Forelimb muscle (tissue), 1 donor: ENCODE measurements at regions not wholly inside any gene's neighbourhood (a gene's known extent, or its start where the extent isn't known, plus 50 kb on each side); places are given as distances from the start of the nearest gene placed in this dataset.

Experiments used
- DNase-seq: peaks from one replicate; pipeline ENCODE4 v3.0.0-alpha.2; 2013; ENCODE audit warnings: low read depth

DNA sequence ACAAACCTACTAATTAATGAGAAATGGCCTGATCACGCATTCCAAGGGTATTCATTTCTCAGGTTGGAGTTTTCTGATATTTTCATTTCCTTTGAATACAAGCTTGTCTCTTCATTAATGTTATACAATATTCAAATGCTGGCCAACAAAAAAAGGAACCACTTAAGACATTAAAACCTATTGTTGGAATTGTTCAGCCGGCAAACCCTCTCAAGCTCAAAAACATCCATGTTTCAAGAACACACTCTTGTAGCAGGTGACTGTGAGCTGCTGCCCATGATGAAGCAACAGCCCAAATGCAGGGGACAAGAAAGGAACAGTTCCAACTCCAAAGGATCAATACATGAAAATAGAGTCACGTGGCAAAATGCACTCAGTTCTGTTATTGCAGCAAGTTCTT is 454.5 kb downstream of the BCL11A start:
- no peak for DNase-seq

DNA sequence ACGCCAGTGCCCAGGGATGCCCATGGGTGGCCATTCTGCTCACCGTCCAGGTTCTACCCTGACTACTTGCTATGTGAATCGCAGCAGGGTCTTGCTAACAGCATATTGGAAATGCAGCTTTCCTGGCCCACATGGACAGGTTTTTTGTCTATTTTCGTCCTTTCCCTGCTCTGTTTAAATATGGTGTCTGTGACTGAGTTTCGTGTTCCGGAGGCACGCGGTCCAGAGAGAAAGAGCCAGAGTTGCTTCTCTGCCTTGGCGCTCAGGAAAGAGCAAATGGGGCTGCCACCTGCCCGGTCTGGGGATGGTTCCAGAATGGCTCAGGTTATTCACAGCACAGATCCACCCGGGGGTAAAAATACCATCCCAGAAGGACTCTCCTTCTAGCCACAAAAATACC is 456.2 kb downstream of the BCL11A start:
- no peak for DNase-seq

DNA sequence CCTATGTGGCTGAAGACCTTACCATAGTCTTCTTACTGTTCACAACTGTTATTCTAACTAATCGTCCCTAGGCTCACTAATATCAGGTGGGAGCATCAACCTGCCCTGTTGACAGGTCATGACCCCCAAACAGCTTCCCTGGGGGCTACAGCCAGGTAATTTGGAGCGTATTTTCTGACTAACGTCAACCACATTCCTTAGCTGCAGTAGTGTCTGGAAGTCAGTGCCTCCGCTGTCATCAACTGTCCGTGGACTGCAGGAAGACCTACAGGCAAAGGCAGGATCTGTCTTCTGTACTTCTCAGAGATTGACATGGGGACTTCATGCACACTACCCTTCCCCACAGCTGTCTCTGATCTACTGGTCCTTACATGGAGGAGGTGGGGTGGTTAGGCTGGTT is 456.9 kb downstream of the BCL11A start:
- DNase-seq, result no peak

DNA sequence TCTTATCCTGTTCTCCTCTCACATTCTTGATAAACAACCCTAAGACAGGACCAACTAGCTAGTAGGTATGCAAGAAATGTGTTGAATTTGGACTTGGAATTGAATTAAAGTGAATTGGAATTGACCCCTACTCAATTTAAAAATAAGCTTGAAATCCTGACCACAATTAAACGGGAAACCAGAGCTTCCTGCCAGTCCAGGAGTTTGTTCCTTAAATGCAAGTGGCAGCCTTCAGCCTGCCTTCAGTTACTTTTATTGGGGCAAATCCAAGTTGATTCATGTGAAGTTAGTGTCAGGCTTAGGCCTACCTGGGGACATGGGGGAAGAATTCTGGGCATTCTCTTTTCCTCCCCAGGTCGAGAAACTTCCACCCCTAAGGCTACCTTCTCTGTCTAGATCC is 457.6 kb downstream of the BCL11A start:
- no peak for DNase-seq

DNA sequence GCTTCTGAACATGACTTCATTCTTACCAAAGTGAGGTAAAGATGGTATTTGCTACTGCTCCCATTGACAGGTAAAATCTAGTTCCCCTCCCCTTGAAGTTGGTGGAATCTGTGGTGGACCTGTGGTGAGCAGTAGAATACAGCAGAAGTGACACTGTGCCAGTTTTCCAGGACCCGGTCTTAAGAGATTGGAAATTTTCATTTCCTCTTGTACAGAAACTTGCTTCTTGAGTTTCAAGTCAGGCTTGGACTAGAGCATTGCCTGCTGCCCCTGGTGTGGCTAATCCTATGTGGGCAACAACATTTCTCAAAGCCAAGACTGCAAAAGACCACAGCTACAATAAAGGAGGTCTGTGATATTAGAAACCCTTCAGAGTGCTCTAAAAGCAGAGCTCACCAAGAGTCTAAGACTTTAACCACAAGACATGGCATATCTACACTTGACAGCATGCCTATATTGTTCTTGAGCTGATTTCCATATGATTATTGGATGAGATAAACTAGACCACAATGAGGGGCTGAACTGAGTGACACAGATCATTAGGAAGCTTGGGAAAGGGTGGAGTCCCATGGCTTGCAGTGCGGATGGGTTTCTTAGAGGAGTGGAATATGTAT is 458.1 kb downstream of the BCL11A start:
- no peak for DNase-seq

DNA sequence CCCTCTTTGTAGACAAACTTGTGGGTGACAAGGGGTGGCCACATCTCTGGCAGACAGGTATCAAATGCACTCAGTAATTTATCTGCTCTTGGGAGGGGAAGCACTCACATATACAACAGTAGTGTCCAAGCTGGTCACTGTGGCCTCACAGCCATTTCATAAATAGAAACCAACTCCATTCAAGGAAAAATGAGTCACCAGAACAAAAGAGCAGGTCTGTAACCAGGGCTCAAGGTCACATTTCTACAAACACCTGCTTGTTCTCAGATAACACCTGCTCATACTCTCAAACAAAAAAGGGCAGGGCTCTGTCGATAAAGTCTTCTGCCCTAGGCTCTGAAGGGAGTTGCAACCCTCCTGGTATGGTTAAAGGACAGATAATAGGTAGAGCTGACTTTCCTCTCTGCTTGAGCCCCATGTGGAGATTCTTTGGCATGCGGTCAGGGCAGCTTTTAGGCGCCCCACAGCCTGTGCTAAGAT is 459.0 kb downstream of the BCL11A start:
- DNase-seq, result no peak

DNA sequence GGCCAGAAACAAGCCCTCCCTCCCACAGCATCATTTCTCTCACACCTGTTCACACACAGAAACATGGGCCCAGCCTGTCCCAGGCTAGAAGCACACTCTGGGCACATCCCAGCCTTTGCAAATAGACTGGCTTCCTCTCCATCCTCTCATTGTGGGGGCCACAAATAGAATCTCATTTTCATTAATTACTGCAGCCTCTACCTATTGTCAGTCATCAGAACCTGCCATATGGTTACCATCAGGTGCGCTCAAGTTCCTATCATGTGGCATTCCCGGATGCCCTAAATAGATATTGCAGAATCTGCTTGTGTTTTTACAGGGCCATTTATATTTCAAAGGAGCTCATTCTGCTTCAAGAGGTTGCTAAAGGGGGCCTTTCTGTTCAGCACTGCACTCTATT is 460.7 kb downstream of the BCL11A start:
- no peak for DNase-seq

DNA sequence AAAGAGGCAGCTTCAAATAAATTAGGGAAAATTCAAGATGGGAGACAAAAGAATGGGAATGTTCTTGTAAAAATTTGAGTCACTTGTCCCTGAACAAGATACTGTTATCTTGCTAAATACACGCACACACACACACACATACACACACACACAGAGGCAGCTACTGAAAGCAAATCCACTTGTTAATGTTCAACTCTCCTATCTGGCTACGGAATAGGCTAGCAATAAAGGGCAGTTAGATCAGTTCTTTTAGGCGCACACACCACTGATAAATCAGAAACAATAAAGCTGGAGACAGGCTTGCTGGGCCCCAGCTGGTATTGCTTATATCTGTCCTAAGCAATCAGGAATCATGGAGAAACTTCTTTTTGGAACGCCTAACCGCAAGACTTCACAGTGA is 461.6 kb downstream of the BCL11A start:
- no peak for DNase-seq

DNA sequence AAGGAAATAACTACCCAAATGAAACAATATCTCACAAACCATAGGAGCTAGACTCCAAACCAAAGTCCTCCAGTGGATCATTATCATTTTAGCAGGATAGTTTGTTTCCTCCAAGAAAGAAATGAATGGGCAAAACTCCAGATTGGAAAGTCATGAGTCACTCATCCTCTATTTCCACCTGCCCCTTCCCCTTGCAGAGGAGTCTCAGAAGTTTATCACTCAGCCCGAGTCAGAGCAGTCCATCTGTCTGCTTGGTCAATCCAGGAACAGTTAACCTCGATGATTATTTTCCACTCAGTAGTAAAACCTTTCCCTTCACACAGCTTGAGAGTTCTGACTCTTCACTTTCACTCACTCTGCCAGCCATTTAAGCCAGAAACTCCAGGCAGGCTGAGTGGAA is 462.2 kb downstream of the BCL11A start:
- DNase-seq, result no peak

DNA sequence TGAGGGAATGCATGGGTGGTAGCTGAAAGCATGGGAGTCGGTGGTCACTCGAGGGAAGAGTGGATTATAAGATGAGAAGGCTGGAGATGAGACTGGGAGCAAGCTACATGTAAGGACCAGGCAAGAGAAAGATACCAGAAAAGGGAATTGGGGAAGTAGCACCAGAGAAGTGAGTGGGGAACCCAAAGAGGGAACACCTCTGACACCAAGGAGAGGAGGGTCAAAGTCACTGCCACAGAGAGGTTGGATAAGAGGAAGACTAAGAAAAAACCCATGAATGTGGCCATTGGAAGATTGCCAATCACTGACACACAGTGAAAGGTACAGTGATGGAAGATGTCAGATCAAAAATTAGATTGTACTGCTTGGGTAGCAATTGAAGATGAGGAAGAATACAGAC is 473.9 kb downstream of the BCL11A start:
- no peak for DNase-seq

DNA sequence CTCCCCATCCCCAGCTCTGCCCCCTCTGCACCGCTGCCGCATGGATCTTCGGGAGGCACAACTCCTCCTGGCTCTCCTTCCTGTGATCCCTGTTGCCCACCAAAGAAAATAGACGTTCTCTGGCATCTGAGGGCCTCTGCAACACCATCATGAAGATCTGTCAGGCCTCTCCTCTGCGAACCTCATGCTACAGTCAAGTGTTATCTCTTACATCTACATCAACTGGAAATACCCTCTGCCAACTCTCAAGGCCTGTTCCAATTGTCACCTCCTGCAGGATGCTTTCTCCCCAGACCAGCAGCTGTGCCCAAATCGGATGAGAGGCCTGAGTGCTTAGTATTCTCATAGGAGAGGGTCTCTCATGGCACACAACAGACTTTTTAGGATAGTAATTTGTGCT is 478.4 kb downstream of the BCL11A start:
- no peak for DNase-seq

DNA sequence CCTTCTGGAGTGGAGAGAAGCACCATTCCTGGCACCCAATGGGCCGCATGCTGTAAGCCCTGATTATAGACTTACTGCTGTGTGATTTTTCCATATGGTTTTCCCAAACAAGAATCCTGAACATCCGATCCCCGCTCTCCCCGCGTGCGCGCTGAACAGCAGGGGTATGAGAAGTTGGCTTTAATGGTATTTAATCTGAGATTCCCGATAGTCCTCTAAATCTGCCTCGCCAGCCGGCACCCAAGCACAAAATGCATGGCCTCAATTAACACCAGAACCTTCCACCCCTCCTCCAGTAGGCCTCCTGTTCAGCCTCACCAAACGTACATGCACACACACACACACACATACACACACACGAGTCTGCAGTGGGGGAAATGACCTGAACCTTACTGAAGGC is 480.3 kb downstream of the BCL11A start:
- no peak for DNase-seq

DNA sequence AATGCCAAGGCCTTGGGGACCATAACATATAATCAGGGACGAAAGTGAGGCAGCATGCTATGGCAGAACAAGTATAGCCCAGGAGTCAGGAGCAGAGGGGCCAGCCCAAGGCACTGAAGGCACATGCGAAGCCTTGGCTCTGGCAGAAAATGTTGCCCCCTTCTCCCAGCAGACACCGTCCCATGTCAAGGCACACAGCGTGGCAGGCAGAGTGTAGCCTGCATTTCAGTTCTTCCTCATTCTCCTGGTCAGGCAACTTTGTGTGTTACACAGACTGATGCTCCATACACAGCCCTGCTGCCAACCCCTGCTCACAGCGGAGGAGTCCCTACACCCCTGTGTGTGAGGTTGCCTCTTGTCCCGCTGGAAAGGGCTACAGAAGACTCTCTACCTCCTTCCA is 480.8 kb downstream of the BCL11A start:
- no peak for DNase-seq

DNA sequence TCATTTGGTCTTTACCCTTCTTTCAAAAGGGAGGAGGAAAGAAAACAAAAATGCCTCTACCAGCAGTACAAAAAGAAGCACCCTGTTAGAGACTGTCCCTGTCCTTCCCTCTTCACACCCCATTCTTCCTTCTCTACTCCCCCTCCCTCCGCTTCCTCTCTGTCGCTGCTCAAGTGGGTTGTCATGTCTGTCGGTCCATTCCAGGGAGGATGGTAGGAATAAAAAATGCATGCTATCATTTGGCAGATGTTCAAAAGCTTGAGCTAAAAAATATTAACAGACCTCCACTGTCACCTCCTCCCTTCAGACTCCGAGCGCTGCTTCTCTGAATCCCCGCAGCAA is 482.0 kb downstream of the BCL11A start:
- DNase-seq, result no peak

DNA sequence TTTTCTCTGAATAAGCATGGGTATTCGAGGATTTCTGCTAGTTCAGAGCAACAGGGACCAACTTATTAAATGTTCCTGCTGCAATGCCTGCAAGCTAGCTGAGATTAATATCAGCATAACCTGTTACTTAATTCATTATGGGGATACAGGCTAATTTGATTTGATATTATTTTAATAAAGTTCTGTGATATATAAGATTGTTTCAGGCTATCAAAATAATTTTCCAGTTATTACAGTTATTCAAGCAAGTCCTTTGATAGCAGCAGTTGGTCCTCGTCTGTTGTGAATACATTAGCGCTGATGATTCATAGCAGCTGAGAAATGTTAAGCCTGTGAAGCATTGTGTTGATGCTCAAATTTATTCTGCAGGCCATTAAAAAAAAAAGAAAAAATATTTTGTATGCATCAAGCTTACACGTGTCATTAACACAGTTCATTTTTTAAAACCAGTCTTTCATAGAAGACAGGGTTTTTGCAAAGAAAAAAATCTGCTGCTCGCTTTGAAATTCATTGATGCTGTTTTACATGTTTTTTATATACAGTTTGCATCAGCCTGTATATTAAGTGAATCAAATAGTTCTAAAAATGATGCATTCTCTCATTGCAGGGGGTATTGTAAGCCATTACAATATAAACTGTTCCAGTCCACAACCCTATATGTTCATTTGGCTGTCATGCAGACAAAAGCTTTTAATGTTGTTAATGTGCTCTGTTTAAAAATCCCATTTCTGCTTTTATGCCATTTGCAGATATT is 482.5 kb downstream of the BCL11A start:
- no peak for DNase-seq

DNA sequence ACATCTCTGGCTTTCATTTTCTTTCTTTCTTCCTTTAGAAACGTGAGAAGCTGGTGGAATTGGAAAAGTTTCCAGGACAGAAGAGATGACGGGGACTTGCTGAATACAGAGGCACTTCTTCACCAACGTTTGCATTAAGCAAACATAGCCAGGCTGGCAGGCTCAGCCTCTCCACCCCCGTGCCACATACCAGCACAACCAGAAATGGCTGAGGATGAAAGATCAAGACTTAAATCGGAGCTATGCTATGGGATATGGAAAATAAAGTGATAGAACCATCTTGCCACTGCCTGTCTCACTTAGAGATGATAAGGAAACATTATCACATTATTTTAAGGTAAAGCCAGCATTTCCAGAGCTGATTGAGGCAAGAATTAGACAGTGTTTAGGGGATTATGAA is 483.3 kb downstream of the BCL11A start:
- DNase-seq, result no peak

DNA sequence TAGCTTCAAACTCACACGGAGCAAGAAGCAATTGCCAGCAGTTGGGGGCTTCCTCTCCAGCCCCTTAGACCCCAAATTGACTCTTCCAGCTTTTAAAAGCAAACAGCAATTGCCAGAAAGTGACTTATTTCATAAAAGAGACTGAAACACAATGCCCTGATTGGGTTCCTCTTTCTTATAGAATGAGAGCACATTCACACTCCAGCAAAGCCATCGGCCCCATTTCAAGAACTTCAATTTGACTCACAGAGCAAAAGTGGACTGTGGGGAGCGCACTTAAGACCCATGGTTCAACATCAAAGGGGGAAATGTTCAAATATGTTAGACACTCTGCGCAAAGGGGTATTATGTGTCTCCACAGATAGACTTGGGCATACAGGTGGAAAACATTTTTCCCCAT is 484.7 kb downstream of the BCL11A start:
- no peak for DNase-seq

DNA sequence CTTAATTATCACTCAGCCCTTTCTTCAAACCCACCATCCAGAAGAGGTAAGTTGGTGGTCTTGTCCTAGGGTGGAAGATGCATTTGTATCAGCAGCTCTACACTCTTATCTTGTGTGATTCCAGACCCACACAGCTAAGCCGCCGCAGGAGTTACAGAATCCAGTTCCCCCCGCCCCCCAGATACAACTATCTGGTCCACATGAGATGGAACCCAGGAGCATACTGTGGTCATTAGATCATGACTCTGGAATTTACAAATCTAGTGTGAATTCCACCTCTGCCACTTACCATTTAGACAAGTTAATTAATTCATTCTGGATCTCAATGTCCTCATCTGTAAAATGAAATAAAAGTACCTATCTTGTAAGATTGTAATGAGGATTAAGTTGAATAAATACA is 486.4 kb downstream of the BCL11A start:
- DNase-seq, result no peak

DNA sequence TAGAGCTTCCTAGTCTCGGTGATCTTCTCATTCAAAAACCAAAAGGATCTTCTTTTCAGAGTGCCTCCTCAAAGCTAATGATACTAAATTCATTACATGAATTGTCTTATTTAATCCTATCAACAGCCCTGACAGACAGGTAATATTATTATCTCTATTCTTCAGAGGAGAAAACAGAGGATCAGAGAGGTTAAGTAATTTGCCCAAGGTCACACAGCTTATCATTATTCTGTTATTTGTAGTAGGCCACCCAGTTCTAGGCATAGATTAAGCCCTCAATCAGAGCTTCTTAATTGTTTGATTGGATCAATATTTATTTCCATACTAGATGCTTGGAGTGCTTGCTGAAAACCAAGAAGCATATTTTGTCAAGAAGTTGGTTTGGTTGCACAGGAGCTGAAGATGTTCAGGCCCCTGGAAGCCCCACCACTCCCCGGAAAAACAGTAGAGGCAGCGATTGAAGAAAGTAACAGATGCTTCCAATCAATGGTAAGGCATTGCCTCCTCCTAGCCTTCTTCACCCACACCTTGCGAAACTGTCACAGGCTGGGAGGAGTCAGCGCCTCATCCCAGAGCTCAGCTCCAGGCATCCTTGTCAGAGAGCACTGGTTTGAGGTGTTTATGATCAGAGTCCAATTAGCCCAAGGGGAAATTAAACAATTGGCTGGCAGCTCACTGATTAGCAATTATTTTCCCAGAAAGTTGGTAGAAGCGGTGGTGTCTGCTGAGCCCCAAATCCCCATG is 487.2 kb downstream of the BCL11A start:
- no peak for DNase-seq

DNA sequence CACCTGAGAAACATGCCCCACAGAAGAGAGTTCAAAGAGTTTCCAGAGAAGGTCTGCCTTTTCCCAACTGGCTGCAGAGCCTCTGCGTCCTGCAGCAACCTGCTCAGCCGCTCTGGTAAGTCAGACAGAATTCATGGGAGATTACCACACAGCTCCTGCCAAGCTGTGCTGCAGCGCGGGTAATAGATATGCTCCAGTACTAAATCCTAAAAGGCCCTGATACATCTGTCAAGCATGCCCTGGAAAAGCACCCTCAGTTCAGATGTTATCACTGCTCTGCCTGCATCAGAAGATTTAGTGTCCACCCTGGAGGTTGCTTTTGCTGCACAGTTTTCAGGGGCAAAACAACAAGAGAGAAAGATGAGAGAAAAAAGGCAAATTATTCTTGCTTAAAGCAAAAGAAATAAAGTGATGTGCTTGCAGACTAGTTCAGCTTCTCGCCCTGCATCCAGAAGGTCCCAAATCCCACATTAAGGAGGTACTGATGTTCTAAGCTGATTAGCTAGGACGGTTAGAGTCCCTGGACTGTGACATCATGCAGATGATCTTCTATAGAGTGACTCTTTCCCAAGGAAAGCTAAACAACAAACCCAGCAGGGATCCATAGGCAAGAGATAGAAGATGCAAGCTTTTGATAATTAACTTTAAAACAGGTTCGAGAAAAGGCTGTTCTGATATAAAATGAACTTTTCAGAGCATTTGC is 488.6 kb downstream of the BCL11A start:
- DNase-seq, result no peak

DNA sequence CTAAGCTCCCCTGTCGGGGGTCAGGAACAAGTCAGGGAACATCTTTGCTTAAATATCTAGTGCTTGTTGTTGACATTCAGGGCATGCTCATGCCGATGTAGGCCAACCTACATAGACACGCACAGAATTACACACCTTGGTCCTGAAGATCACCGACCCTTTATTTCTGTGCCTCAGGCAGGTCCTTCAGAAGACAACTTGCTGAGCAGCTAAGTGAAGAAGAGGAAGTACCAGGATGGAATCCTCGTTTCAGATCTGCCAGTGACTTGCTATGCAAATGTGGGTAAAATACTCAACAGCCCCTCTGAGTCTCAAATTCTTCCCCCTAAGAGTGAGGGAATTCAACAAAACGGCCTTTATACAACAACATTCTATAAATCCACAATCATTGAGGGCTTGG is 494.7 kb downstream of the BCL11A start:
- no peak for DNase-seq

DNA sequence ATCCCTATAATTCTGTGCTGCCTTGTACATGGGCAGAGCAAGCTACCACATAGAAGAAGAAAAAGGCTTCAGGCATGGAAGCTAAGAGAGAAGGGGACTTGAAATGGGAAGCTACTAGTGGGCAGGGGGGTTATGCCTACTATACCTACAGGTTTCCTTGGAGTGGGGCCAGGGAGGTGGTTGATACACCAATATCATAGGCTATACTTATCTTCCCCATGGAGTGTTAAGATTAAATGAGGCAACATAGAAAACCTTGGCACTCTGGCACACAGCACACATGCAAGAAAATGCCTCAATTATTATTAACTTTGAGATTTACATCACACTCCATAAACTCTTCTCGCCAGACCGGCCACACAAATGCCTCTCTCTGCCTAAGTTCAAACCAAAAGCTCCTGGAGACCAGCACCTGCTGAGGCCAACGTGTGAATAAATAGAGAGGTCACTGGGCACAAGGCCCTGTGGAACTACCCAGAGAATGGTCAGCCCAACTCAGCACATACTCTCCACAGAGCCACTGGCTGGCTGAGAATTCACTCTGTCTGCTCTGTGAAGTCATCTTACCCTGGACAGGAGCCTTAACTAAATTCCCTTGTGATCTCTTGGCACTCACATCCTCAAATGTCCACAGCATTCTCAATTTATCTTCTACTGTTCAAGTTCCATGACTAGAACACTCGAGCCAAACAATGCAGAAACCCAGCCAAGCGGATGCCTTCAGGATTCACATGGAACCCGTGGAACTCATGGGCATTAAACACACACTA is 498.7 kb downstream of the BCL11A start:
- DNase-seq, result no peak
